ENCODE measurements at regions not wholly inside any gene's neighbourhood (a gene's known extent, or its start where the extent isn't known, plus 50 kb on each side); places are given as distances from the start of the nearest gene placed in this dataset.

GRCh38 chr1:207970329-207971233, 59.7 kb upstream of the CD34 start:
- TF ChIP-seq POLR2A (IDR thresholded peaks at IDR 0.05) (no peak), CTCF (IDR thresholded peaks at IDR 0.05) (no peak)
